ENCODE measurements at regions not wholly inside any gene's neighbourhood (a gene's known extent, or its start where the extent isn't known, plus 50 kb on each side); places are given as distances from the start of the nearest gene placed in this dataset.

GRCh38 chr5:13994621-13995253 lies 50.2 kb upstream of the DNAH5 start:
- H3K27ac ChIP-seq (replicated peaks), result no peak overlapping the region
- H3K27me3 ChIP-seq (ENCODE audit: low read depth), result peaks cover 9% of the 10 kb centered on the region
- no peak overlapping the region for H3K4me3 ChIP-seq
- H3K9me3 ChIP-seq (replicated peaks), result peaks cover 13% of the 10 kb centered on the region
- no peaks in the 10 kb centered on the region for H3K36me3 ChIP-seq
- no peak for TF ChIP-seq CTCF (IDR thresholded peaks at IDR 0.05; ENCODE audit: borderline replicate concordance)
- DNase-seq, result no peak
- H3K4me1 ChIP-seq, result no peaks in the 10 kb centered on the region
- intact Hi-C loops (cut with micrococcal nuclease), result loop anchor here (10.0 kb wide), 1 partner anchor 100 kb away; no protein-coding TSS in a partner anchor
